PC-9 (cell line): ENCODE measurements at regions not wholly inside any gene's neighbourhood (a gene's known extent, or its start where the extent isn't known, plus 50 kb on each side); places are given as distances from the start of the nearest gene placed in this dataset.

Source experiments
- BruUV-seq: library from RNA; stranded (reverse); fragments of 400-500 nt; replicated peaks from 2 replicates; lab custom pipeline; 2021; lab: Mats Ljungman, UMichigan
- CTCF ChIA-PET: fragments of 300-600 bp; sonication (Branson Sonifier 250); formaldehyde crosslinking; loops from one replicate; lab custom pipeline; 2022; ENCODE audit warnings: antibody characterized with exemption; lab: Charles Lee
- POLR2A ChIA-PET: fragments of 300-600 bp; sonication (Branson Sonifier 250); formaldehyde crosslinking; loops from one replicate; lab custom pipeline; 2022; ENCODE audit warnings: antibody characterized with exemption; ENCODE audit not compliant: unreplicated experiment; lab: Charles Lee
- DNase-seq, 2 experiments: peaks; one replicate each; pipeline versions ENCODE4 v3.0.0 to v3.0.0-alpha.2; 2015 to 2022; ENCODE audit warnings: mixed read lengths in 1 of 2
- H2AFZ ChIP-seq: fragments of 200-600 bp; sonication (generic); 2 replicates; pipeline ENCODE4 v1.8.1; 2017; ENCODE audit warnings: antibody characterized with exemption
- H3F3A ChIP-seq: fragments of 200-600 bp; sonication (generic); 2 replicates; pipeline ENCODE4 v1.8.1; 2017; ENCODE audit warnings: antibody characterized with exemption, mild to moderate bottlenecking, low read depth; ENCODE audit not compliant: insufficient read depth
- H3K27ac ChIP-seq: fragments of 200-600 bp; sonication (generic); 2 replicates; pipeline ENCODE4 v1.6.1; 2016; ENCODE audit warnings: mixed run types
- H3K27me3 ChIP-seq: fragments of 200-600 bp; sonication (generic); 2 replicates; pipeline ENCODE4 v1.6.1; 2016; ENCODE audit warnings: low read depth, mixed run types; ENCODE audit not compliant: insufficient read depth
- H3K36me3 ChIP-seq: fragments of 200-600 bp; sonication (generic); 2 replicates; pipeline ENCODE4 v1.6.1; 2016; ENCODE audit warnings: low read depth, mixed run types
- H3K4me1 ChIP-seq: fragments of 200-600 bp; sonication (generic); replicated peaks from 2 replicates; pipeline ENCODE4 v1.6.1; 2016; ENCODE audit warnings: mixed run types; ENCODE audit not compliant: insufficient read depth
- H3K4me2 ChIP-seq: fragments of 200-600 bp; sonication (generic); 2 replicates; pipeline ENCODE4 v1.6.1; 2017; ENCODE audit warnings: mixed run types
- H3K4me3 ChIP-seq: fragments of 200-600 bp; sonication (generic); 2 replicates; pipeline ENCODE4 v1.6.1; 2016; ENCODE audit warnings: mixed run types
- H3K79me2 ChIP-seq: fragments of 200-600 bp; sonication (generic); 2 replicates; pipeline ENCODE4 v1.6.1; 2017; ENCODE audit warnings: low read depth, mixed run types
- H3K9me2 ChIP-seq: fragments of 200-600 bp; sonication (generic); 2 replicates; pipeline ENCODE4 v1.8.1; 2017; ENCODE audit warnings: mild to moderate bottlenecking; ENCODE audit not compliant: insufficient read depth
- H3K9me3 ChIP-seq: fragments of 200-600 bp; sonication (generic); 2 replicates; pipeline ENCODE4 v1.8.1; 2016; ENCODE audit warnings: low read depth; ENCODE audit not compliant: insufficient read depth
- H4K20me1 ChIP-seq: fragments of 200-600 bp; sonication (generic); 2 replicates; pipeline ENCODE4 v1.8.1; 2017; ENCODE audit not compliant: insufficient read depth
- CTCF ChIP-seq: fragments of 200-600 bp; sonication (generic); conservative IDR thresholded peaks from 2 replicates; pipeline ENCODE4 v1.6.1; 2017; ENCODE audit warnings: mixed run types, antibody characterized with exemption, mild to moderate bottlenecking, moderate library complexity
- EZH2 ChIP-seq: fragments of 200-600 bp; sonication (generic); IDR thresholded peaks from 2 replicates; pipeline ENCODE4 v1.8.0; 2017; ENCODE audit warnings: antibody characterized with exemption, low read depth
- intact Hi-C: fragments of 100-400 bp; cut with micrococcal nuclease; formaldehyde crosslinking; loops from one replicate; pipeline ENCODE4 v1.10.0; 2022; ENCODE audit not compliant: unreplicated experiment

- no peaks in the 10 kb centered on the region for H3F3A ChIP-seq
- H2AFZ ChIP-seq, result no peak overlapping the region
- no peak for DNase-seq
- no peaks in the 10 kb centered on the region for H3K9me2 ChIP-seq
- H3K27me3 ChIP-seq, result no peaks in the 10 kb centered on the region
- H3K4me3 ChIP-seq, result no peak overlapping the region
- ChIA-PET POLR2A (no interaction called here), CTCF (no interaction called here)
- H3K36me3 ChIP-seq, result no peaks in the 10 kb centered on the region
- intact Hi-C loops, result no loop called here
- no TSS peak for BruUV-seq
- no peaks in the 10 kb centered on the region for H3K79me2 ChIP-seq
- no peaks in the 10 kb centered on the region for H3K9me3 ChIP-seq
- H3K27ac ChIP-seq, result no peak overlapping the region
- no peaks in the 10 kb centered on the region for H4K20me1 ChIP-seq
- no peaks in the 10 kb centered on the region for H3K4me1 ChIP-seq
- no peak for TF ChIP-seq EZH2
- no peak for TF ChIP-seq CTCF
- no peak overlapping the region for H3K4me2 ChIP-seq
Observed at GRCh38 chrX:67094061-67094460, 449.8 kb upstream of the AR start.

GRCh38 chrX:67050760-67051159, 411.9 kb upstream of the EDA2R start:
- no TSS peak for BruUV-seq
- Histone ChIP-seq H4K20me1 (no peaks in the 10 kb centered on the region), H3K9me3 (no peaks in the 10 kb centered on the region), H3K79me2 (no peaks in the 10 kb centered on the region), H3K4me1 (no peaks in the 10 kb centered on the region), H3K36me3 (no peaks in the 10 kb centered on the region), H2AFZ (no peak overlapping the region), H3K4me3 (no peak overlapping the region), H3K27ac (no peak overlapping the region), H3K9me2 (no peaks in the 10 kb centered on the region), H3K4me2 (no peak overlapping the region), H3K27me3 (no peaks in the 10 kb centered on the region), H3F3A (no peaks in the 10 kb centered on the region)
- DNase-seq, result no peak
- intact Hi-C loops, result no loop called here
- ChIA-PET CTCF (no interaction called here), POLR2A (no interaction called here)
- TF ChIP-seq EZH2 (no peak), CTCF (no peak)

GRCh38 chrX:67044866-67045265, 406.0 kb upstream of the EDA2R start:
- no peaks in the 10 kb centered on the region for H3F3A ChIP-seq
- CTCF ChIA-PET, result no interaction called here
- no peak overlapping the region for H3K4me3 ChIP-seq
- POLR2A ChIA-PET, result no interaction called here
- TF ChIP-seq CTCF, result no peak
- TF ChIP-seq EZH2, result no peak
- H3K79me2 ChIP-seq, result no peaks in the 10 kb centered on the region
- no peak overlapping the region for H2AFZ ChIP-seq
- H3K9me3 ChIP-seq, result no peaks in the 10 kb centered on the region
- H3K9me2 ChIP-seq, result no peaks in the 10 kb centered on the region
- no peaks in the 10 kb centered on the region for H4K20me1 ChIP-seq
- no peak overlapping the region for H3K27ac ChIP-seq
- no TSS peak for BruUV-seq
- DNase-seq, result no peak
- H3K4me1 ChIP-seq, result no peaks in the 10 kb centered on the region
- H3K4me2 ChIP-seq, result no peak overlapping the region
- intact Hi-C loops, result no loop called here
- no peaks in the 10 kb centered on the region for H3K36me3 ChIP-seq
- H3K27me3 ChIP-seq, result no peaks in the 10 kb centered on the region
